AG04450 (cell line): ENCODE measurements at regions not wholly inside any gene's neighbourhood (a gene's known extent, or its start where the extent isn't known, plus 50 kb on each side); places are given as distances from the start of the nearest gene placed in this dataset.

ENCODE experiments used
- CTCF ChIA-PET: fragments of 300-600, 350-600 bp; formaldehyde crosslinking; extraction: SDS; loops from one replicate; lab custom pipeline; 2022; ENCODE audit warnings: antibody characterized with exemption, inconsistent platforms; lab: Charles Lee
- POLR2A ChIA-PET: fragments of 350-600 bp; formaldehyde crosslinking; extraction: SDS; loops from one replicate; lab custom pipeline; 2021; ENCODE audit warnings: antibody characterized with exemption, inconsistent platforms; lab: Yijun Ruan, JAX
- DNase-seq: peaks from one replicate; pipeline ENCODE4 v3.0.0-alpha.2; 2011; ENCODE audit warnings: low read depth, low spot score
- H3K27ac ChIP-seq: one replicate; pipeline ENCODE4 v1.5.1; 2012; ENCODE audit warnings: low read depth, low read length, control low read depth
- H3K27me3 ChIP-seq: one replicate; pipeline ENCODE4 v1.6.0; 2012; ENCODE audit warnings: low read length; ENCODE audit not compliant: control insufficient read depth, insufficient read depth
- H3K4me3 ChIP-seq: 2 replicates; pipeline ENCODE4 v1.5.1; 2011; ENCODE audit warnings: mild to moderate bottlenecking, low read depth, low read length, control low read depth
- H3K9me3 ChIP-seq: 2 replicates; pipeline ENCODE4 v1.5.1; 2012; ENCODE audit warnings: low read length; ENCODE audit not compliant: control insufficient read depth, insufficient read depth
- CTCF ChIP-seq: IDR thresholded peaks from 2 replicates; pipeline ENCODE4 v1.5.1; 2011; ENCODE audit warnings: low read depth, low read length, control low read depth, inconsistent platforms

- H3K4me3 ChIP-seq = no peak overlapping the region
- H3K27me3 ChIP-seq = no peaks in the 10 kb centered on the region
- no peak for DNase-seq
- H3K9me3 ChIP-seq = no peaks in the 10 kb centered on the region
- CTCF ChIA-PET = no interaction called here
- H3K27ac ChIP-seq = no peak overlapping the region
- POLR2A ChIA-PET = no interaction called here
- TF ChIP-seq CTCF = no peak
Observed at GRCh38 chr13:74280795-74281490, 146.7 kb upstream of the KLF12 start.

GRCh38 chr13:74280093-74280794 lies 146.0 kb upstream of the KLF12 start:
- Histone ChIP-seq H3K27me3 (no peaks in the 10 kb centered on the region), H3K9me3 (no peaks in the 10 kb centered on the region), H3K4me3 (no peak overlapping the region), H3K27ac (no peak overlapping the region)
- ChIA-PET CTCF (no interaction called here), POLR2A (no interaction called here)
- TF ChIP-seq CTCF = no peak
- DNase-seq = no peak

GRCh38 chr13:74278901-74279300 lies 144.7 kb upstream of the KLF12 start:
- H3K27ac ChIP-seq = no peak overlapping the region
- TF ChIP-seq CTCF = no peak
- H3K9me3 ChIP-seq = no peaks in the 10 kb centered on the region
- POLR2A ChIA-PET = no interaction called here
- H3K27me3 ChIP-seq = no peaks in the 10 kb centered on the region
- no peak for DNase-seq
- CTCF ChIA-PET = no interaction called here
- H3K4me3 ChIP-seq = no peak overlapping the region

GRCh38 chr13:74274916-74275315 lies 140.7 kb upstream of the KLF12 start:
- CTCF ChIA-PET = no interaction called here
- no peak for TF ChIP-seq CTCF
- Histone ChIP-seq H3K4me3 (no peak overlapping the region), H3K27me3 (no peaks in the 10 kb centered on the region), H3K9me3 (no peaks in the 10 kb centered on the region), H3K27ac (no peak overlapping the region)
- DNase-seq = no peak
- POLR2A ChIA-PET = no interaction called here

DNA sequence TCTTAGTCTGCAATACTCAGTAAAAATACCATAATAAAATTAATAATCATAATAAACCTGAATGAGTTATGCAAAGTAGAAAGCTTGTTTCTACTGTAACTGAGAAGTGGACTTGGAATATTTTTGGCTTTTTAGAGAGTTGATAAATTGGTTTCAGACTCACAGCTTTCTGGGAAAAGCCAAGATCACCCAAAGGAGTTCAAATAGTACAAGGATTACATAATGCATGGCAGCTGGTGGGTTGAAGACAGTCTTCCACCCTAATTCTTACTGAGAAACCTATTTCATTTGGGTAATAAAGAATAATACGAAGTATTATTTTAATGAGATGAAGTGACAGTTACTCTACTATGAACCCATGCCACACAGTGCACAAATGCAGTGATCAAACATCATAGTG lies 139.4 kb upstream of the KLF12 start:
- Histone ChIP-seq H3K27me3 (no peaks in the 10 kb centered on the region), H3K9me3 (no peaks in the 10 kb centered on the region), H3K27ac (no peak overlapping the region), H3K4me3 (no peak overlapping the region)
- DNase-seq = no peak
- ChIA-PET POLR2A (no interaction called here), CTCF (interaction anchor here (0.6 to 1.2 kb wide), 3 partner anchors 10 to 16 kb away, joined by 3 read pairs; no protein-coding TSS in a partner anchor)
- TF ChIP-seq CTCF = no peak
